ENCODE measurements at regions not wholly inside any gene's neighbourhood (a gene's known extent, or its start where the extent isn't known, plus 50 kb on each side); places are given as distances from the start of the nearest gene placed in this dataset.

DNA sequence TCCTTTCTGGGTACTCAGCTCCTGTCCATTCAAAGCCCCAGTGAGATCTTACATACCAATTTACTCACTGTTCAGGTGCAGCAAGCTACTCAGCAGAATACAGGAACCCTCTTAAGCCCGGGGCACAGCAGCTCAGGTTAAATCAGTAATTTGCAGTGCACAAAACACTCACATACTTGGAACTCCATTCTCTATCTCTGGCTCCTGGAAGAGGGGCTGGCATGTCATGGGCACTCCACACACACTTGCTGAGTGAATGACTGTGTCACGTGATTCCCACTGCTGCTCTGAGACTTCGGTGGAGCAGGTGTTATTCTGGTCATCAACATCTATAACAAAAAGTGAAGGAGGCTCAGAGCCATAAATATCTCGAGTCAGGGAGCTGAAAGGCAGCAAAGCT, 157.3 kb upstream of the BDNF start:
- DNase-seq: no peak
- H3K36me3 ChIP-seq (ENCODE audit: low read depth): no peaks in the 10 kb centered on the region
- no peak overlapping the region for H3K4me3 ChIP-seq
- H3K9me3 ChIP-seq: no peaks in the 10 kb centered on the region
- intact Hi-C loops (cut with DNase I, micrococcal nuclease): no loop called here
- no peaks in the 10 kb centered on the region for H3K4me1 ChIP-seq (ENCODE audit: low read depth)
- TF ChIP-seq, protein P1, sequence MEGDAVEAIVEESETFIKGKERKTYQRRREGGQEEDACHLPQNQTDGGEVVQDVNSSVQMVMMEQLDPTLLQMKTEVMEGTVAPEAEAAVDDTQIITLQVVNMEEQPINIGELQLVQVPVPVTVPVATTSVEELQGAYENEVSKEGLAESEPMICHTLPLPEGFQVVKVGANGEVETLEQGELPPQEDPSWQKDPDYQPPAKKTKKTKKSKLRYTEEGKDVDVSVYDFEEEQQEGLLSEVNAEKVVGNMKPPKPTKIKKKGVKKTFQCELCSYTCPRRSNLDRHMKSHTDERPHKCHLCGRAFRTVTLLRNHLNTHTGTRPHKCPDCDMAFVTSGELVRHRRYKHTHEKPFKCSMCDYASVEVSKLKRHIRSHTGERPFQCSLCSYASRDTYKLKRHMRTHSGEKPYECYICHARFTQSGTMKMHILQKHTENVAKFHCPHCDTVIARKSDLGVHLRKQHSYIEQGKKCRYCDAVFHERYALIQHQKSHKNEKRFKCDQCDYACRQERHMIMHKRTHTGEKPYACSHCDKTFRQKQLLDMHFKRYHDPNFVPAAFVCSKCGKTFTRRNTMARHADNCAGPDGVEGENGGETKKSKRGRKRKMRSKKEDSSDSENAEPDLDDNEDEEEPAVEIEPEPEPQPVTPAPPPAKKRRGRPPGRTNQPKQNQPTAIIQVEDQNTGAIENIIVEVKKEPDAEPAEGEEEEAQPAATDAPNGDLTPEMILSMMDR (IDR thresholded peaks at IDR 0.05): no peak
- no peak for ATAC-seq

DNA sequence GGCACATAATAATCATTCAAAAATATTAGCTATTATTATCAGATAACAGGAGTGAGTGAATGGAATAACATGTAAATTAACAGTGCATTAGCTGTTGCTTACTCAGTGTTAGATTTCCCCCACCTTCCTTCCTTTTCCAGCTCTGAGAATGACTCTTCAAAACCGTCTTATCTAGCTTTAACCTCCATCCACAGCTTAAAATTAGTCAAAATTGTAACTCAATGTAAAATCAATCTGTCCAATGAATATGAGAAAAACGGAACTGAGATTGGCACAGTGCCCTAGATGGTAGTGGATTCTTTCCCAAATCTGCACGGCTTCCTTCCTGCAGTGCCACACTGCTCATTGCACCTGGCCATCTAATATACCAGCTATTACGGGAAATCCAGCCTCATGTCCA, 156.8 kb upstream of the BDNF start:
- H3K9me3 ChIP-seq: no peaks in the 10 kb centered on the region
- DNase-seq (no peak), ATAC-seq (no peak)
- intact Hi-C loops (cut with DNase I, micrococcal nuclease): no loop called here
- no peaks in the 10 kb centered on the region for H3K36me3 ChIP-seq (ENCODE audit: low read depth)
- H3K4me1 ChIP-seq (ENCODE audit: low read depth): no peaks in the 10 kb centered on the region
- no peak overlapping the region for H3K4me3 ChIP-seq
- TF ChIP-seq, protein P1 (IDR thresholded peaks at IDR 0.05): no peak

DNA sequence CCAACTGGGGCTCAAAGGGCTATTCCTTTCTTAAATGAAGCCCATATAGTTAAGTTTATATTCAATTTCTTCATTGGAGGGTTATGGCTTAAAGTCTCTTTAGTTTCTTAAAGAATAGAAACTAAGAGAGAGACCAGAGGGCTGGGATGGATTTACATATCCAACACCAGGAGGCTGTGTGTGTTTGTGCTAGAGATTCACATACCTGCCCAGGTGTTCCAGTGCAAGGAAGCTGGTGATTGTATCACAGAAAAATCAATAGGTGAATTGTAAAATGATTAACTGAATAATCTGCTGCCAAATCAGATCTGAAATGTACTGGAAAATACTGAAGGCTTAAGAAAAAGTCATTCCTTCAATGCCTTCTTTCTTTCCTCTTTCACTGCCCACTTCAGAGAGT, 148.2 kb upstream of the BDNF start:
- H3K4me1 ChIP-seq (ENCODE audit: low read depth): no peaks in the 10 kb centered on the region
- ATAC-seq (no peak), DNase-seq (no peak)
- H3K9me3 ChIP-seq: no peaks in the 10 kb centered on the region
- intact Hi-C loops (cut with DNase I, micrococcal nuclease): no loop called here
- H3K36me3 ChIP-seq (ENCODE audit: low read depth): no peaks in the 10 kb centered on the region
- H3K4me3 ChIP-seq: no peak overlapping the region
- TF ChIP-seq, protein P1 (IDR thresholded peaks at IDR 0.05): no peak

DNA sequence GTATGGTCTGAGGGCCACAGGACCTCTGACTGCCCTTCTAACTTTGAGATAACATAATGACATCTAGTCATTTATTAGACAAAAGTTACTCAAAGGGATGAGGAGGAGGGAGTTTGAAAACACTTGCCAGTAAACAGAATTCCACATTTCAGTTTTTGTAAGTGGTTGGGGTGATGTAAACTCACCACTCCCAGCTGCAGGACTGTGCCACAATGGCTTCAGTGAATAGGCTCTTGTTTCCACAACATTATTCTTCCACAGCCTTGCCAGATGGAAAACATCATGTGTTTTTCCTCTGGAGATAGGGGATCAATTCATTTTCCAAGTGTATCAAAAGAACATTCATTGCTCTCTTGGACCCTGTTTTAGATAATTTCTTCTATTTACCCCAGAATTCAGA, 147.2 kb upstream of the BDNF start:
- H3K4me1 ChIP-seq (ENCODE audit: low read depth): no peaks in the 10 kb centered on the region
- TF ChIP-seq, protein P1 (IDR thresholded peaks at IDR 0.05): no peak
- ATAC-seq: no peak

DNA sequence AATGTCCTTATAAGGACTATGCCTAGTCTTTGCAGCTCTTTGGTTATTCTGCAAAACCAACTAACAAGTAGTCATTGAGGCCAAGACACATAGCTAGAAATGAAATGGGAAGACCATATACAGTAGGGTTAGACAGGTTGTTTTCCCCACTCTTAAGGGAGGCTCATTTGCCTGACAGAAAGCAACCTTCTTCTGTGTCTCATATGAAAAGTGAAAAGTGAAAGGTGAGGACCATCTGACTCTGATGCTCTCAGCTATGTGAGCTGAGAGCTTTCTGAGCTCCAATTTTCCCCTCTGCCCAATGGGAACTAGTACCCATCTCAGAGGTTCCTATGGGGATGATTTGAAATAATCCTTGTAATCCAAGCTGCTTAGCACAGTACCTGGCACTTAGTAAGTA, 142.0 kb upstream of the BDNF start:
- ATAC-seq: no peak
- TF ChIP-seq, protein P1 (IDR thresholded peaks at IDR 0.05): no peak
- Histone ChIP-seq H3K9me3 (no peaks in the 10 kb centered on the region), H3K4me1 (ENCODE audit: low read depth) (no peaks in the 10 kb centered on the region), H3K36me3 (ENCODE audit: low read depth) (no peaks in the 10 kb centered on the region), H3K4me3 (no peak overlapping the region)
- no peak for DNase-seq
- intact Hi-C loops (cut with DNase I, micrococcal nuclease): no loop called here

More for the DNA sequence above, 147.2 kb upstream of the BDNF start:
- Histone ChIP-seq H3K9me3 (no peaks in the 10 kb centered on the region), H3K4me3 (no peak overlapping the region), H3K36me3 (ENCODE audit: low read depth) (no peaks in the 10 kb centered on the region)
- no peak for DNase-seq
- intact Hi-C loops (cut with DNase I, micrococcal nuclease): no loop called here

DNA sequence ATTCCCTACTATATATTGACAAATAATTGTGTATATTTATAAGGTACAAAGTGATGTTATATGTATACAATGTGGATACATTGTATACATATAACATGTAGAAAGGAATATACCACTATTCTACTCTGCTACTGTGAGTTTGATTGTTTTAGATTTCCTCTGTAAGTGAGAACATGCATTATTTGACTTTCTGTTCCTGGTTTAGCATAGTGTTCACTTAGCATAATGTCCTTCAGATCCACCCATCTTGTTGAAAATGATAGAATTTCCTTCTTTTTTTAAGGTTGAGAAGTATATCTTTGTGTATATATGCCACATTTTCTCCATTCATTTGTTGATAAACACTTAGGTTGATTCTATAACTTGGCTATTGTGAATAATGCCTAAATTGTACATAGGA, 140.8 kb upstream of the BDNF start:
- intact Hi-C loops (cut with DNase I, micrococcal nuclease): no loop called here
- TF ChIP-seq, protein P1 (IDR thresholded peaks at IDR 0.05): no peak
- DNase-seq: no peak
- no peak for ATAC-seq
- H3K36me3 ChIP-seq (ENCODE audit: low read depth): no peaks in the 10 kb centered on the region
- no peaks in the 10 kb centered on the region for H3K9me3 ChIP-seq
- no peaks in the 10 kb centered on the region for H3K4me1 ChIP-seq (ENCODE audit: low read depth)
- no peak overlapping the region for H3K4me3 ChIP-seq
